ENCODE measurements at regions not wholly inside any gene's neighbourhood (a gene's known extent, or its start where the extent isn't known, plus 50 kb on each side); places are given as distances from the start of the nearest gene placed in this dataset.

DNA sequence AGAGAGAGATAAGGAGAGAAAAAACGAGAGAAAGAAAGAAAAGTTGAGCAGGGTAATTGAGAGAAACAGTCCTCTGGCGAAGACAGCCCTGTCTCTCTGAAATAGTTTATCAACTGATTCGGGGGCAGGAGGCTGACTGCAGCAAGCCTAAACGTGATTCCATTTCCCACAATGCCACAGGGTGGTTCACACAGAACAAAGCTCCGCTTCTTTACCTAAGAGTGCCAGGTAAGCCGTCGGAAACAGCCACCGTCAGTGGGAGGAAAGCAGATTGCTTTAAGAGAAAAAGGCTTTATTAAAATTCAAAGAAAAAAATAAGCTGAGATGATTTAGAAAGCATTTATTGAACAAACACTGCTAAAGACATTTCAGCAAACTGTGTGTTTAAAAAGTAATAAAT lies 271.4 kb upstream of the POU3F3 start:
- Histone ChIP-seq H3K36me3 (ENCODE audit: insufficient read depth, low read length) (no peaks in the 10 kb centered on the region), H3K4me3 (no peak overlapping the region), H3K9ac (ENCODE audit: insufficient read length) (no peak overlapping the region), H3K9me3 (ENCODE audit: low read depth, low read length) (no peaks in the 10 kb centered on the region), H3K27ac (no peak overlapping the region)
- no peak for TF ChIP-seq EZH2 (IDR thresholded peaks at IDR 0.05)
- no peak for TF ChIP-seq POLR2AphosphoS5 (IDR thresholded peaks at IDR 0.05; ENCODE audit: borderline replicate concordance, low read depth, low read length)
- TF ChIP-seq FOXP2 (optimal IDR thresholded peaks at IDR 0.05; ENCODE audit: control extremely low read depth, extremely low read length, insufficient read depth): no peak
- no peak for DNase-seq (ENCODE audit: low read depth, low spot score)

DNA sequence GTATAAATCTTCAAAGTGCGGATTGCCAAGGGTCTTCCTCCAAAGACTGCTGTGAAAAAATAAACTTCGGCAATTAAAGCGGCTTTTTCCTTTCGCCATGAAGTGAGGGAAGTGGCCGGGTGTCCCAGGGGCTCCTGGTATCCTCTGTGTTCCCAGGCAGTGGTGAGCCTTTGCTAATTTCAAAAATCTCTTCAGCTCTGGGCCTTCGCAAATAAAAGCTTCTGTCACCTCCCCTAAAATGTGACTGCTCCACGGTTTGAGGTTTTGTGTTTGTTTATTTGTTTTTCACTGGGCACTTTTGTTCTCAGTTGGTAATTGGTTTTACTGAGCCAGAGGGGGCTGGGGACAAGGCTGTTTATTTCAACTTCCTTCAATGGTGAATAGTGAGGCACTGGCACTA lies 270.1 kb upstream of the POU3F3 start:
- Histone ChIP-seq H3K27ac (no peak overlapping the region), H3K4me3 (no peak overlapping the region), H3K9me3 (ENCODE audit: low read depth, low read length) (no peaks in the 10 kb centered on the region), H3K9ac (ENCODE audit: insufficient read length) (no peak overlapping the region), H3K36me3 (ENCODE audit: insufficient read depth, low read length) (no peaks in the 10 kb centered on the region)
- TF ChIP-seq FOXP2 (optimal IDR thresholded peaks at IDR 0.05; ENCODE audit: control extremely low read depth, extremely low read length, insufficient read depth) (no peak), POLR2AphosphoS5 (IDR thresholded peaks at IDR 0.05; ENCODE audit: borderline replicate concordance, low read depth, low read length) (no peak), EZH2 (IDR thresholded peaks at IDR 0.05) (no peak)
- no peak for DNase-seq (ENCODE audit: low read depth, low spot score)

DNA sequence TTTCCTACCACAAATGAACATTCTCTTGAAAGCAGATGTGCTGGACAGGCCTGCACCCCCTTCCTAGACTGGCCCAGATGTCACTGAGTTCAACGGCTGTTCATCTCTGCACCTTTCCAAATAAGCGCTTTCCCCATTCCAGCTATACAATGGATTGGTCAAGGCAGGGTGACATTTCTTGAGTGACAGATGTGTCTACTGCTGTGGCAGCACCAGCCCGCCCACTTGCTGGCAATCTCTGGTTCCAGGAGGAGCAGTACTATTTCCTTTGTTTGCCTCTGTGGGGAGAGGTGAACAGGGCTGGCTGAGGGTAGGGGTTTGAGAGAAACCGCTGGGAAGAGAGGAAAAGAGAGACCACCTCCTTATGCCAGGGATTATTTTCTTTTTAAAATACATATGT lies 269.5 kb upstream of the POU3F3 start:
- TF ChIP-seq FOXP2 (optimal IDR thresholded peaks at IDR 0.05; ENCODE audit: control extremely low read depth, extremely low read length, insufficient read depth) (no peak), POLR2AphosphoS5 (IDR thresholded peaks at IDR 0.05; ENCODE audit: borderline replicate concordance, low read depth, low read length) (no peak), EZH2 (IDR thresholded peaks at IDR 0.05) (no peak)
- no peak overlapping the region for H3K4me3 ChIP-seq
- no peaks in the 10 kb centered on the region for H3K9me3 ChIP-seq (ENCODE audit: low read depth, low read length)
- H3K9ac ChIP-seq (ENCODE audit: insufficient read length): no peak overlapping the region
- DNase-seq (ENCODE audit: low read depth, low spot score): no peak
- no peaks in the 10 kb centered on the region for H3K36me3 ChIP-seq (ENCODE audit: insufficient read depth, low read length)
- no peak overlapping the region for H3K27ac ChIP-seq

DNA sequence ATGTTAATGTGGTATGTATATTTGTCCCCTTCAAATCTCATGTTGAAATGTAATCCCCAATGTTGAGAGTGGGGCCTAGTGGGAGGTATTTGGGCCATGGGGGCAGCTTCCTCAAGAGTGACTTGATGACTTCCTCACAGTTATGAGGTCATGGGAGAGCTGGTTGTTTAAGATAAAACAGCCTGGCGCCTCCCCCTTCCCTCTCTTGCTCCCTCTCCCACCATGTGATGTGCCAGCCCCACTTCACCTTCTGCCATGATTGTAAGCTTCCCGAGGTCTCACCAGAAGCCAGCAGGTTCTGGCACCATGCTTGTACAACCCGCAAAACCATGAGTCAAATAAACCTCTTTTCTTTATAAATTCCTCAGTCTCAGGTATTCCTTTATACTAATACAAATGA lies 258.3 kb upstream of the POU3F3 start:
- Histone ChIP-seq H3K36me3 (ENCODE audit: insufficient read depth, low read length) (no peaks in the 10 kb centered on the region), H3K9ac (ENCODE audit: insufficient read length) (no peak overlapping the region), H3K9me3 (ENCODE audit: low read depth, low read length) (no peaks in the 10 kb centered on the region), H3K4me3 (no peak overlapping the region), H3K27ac (no peak overlapping the region)
- no peak for DNase-seq (ENCODE audit: low read depth, low spot score)
- TF ChIP-seq FOXP2 (optimal IDR thresholded peaks at IDR 0.05; ENCODE audit: control extremely low read depth, extremely low read length, insufficient read depth): no peak
- no peak for TF ChIP-seq POLR2AphosphoS5 (IDR thresholded peaks at IDR 0.05; ENCODE audit: borderline replicate concordance, low read depth, low read length)
- no peak for TF ChIP-seq EZH2 (IDR thresholded peaks at IDR 0.05)

DNA sequence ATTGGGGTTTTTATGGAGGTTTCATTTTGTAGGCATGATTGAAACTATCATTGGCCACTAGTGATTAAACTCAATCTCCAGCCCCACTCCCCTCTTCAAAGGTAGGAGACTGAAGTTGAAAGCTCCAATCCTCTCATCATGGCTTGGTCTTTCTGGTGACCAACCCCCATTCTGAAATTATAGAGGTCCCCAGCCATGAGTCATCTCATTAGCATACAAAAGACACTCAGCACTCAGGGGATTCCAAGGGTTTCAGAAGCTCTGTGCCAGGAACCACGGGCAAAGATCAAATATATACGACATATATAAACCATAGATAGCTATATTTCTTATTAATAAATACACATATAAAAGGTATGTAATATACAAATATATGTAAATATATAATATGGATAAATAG lies 256.0 kb upstream of the POU3F3 start:
- Histone ChIP-seq H3K4me3 (no peak overlapping the region), H3K9ac (ENCODE audit: insufficient read length) (no peak overlapping the region), H3K27ac (no peak overlapping the region), H3K9me3 (ENCODE audit: low read depth, low read length) (no peaks in the 10 kb centered on the region), H3K36me3 (ENCODE audit: insufficient read depth, low read length) (no peaks in the 10 kb centered on the region)
- DNase-seq (ENCODE audit: low read depth, low spot score): no peak
- TF ChIP-seq FOXP2 (optimal IDR thresholded peaks at IDR 0.05; ENCODE audit: control extremely low read depth, extremely low read length, insufficient read depth) (no peak), EZH2 (IDR thresholded peaks at IDR 0.05) (no peak), POLR2AphosphoS5 (IDR thresholded peaks at IDR 0.05; ENCODE audit: borderline replicate concordance, low read depth, low read length) (no peak)

DNA sequence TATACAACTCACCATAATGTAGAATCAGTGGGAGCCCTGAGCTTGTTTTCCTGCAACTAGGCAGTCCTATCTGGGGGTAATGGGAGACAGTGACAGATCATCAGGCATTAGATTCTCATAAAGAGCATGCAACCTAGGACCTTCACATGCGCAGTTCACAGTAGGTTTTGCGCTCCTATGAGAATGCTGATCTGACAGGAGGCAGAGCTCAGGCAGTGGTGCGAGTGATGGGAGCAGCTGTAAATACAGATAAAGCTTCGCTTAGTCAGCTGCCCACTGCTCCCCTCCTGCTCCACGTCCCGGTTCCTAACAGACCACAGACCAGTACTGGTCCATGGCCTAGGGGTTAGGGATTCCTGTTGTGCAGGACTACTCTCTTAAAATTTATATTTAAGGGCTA lies 255.3 kb upstream of the POU3F3 start:
- Histone ChIP-seq H3K4me3 (no peak overlapping the region), H3K9ac (ENCODE audit: insufficient read length) (no peak overlapping the region), H3K36me3 (ENCODE audit: insufficient read depth, low read length) (no peaks in the 10 kb centered on the region), H3K27ac (no peak overlapping the region), H3K9me3 (ENCODE audit: low read depth, low read length) (no peaks in the 10 kb centered on the region)
- no peak for DNase-seq (ENCODE audit: low read depth, low spot score)
- TF ChIP-seq POLR2AphosphoS5 (IDR thresholded peaks at IDR 0.05; ENCODE audit: borderline replicate concordance, low read depth, low read length) (no peak), FOXP2 (optimal IDR thresholded peaks at IDR 0.05; ENCODE audit: control extremely low read depth, extremely low read length, insufficient read depth) (no peak), EZH2 (IDR thresholded peaks at IDR 0.05) (no peak)

DNA sequence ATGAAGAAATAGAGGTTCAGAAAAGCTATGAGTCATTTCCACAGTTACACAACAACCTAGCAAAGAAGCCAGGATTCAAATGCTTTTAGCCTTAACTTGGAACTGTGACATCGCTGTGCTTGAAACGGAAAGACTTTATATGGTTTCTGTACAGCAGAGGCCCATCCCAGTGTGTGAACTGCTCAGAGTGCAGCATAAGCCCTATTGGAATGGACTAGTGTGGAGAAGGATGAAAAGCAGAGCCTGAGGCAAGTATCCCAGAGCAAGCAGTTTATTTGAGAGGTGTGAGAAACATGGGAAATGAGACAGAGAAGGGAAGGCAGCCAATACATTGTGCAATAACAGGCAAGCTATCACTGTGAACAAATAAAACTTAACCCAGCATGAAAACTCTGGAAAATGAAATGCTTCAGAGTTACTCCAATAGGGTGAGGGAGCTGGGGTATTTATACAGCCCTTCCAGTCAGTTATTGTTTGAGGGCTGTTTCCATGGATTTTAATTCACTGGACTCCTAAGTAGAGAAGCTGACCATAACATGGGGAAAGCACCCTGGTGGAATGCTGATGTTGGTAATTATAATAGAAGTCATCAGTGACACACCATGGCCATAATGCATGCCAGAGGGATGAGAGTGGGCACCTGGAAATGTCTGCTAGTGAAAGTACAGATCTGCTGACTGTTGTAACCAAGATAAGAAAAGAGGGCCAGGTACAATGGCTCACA lies 254.0 kb upstream of the POU3F3 start:
- TF ChIP-seq EZH2 (IDR thresholded peaks at IDR 0.05) (no peak), FOXP2 (optimal IDR thresholded peaks at IDR 0.05; ENCODE audit: control extremely low read depth, extremely low read length, insufficient read depth) (no peak), POLR2AphosphoS5 (IDR thresholded peaks at IDR 0.05; ENCODE audit: borderline replicate concordance, low read depth, low read length) (no peak)
- Histone ChIP-seq H3K36me3 (ENCODE audit: insufficient read depth, low read length) (no peaks in the 10 kb centered on the region), H3K9me3 (ENCODE audit: low read depth, low read length) (no peaks in the 10 kb centered on the region), H3K27ac (no peak overlapping the region), H3K9ac (ENCODE audit: insufficient read length) (no peak overlapping the region), H3K4me3 (no peak overlapping the region)
- no peak for DNase-seq (ENCODE audit: low read depth, low spot score)

DNA sequence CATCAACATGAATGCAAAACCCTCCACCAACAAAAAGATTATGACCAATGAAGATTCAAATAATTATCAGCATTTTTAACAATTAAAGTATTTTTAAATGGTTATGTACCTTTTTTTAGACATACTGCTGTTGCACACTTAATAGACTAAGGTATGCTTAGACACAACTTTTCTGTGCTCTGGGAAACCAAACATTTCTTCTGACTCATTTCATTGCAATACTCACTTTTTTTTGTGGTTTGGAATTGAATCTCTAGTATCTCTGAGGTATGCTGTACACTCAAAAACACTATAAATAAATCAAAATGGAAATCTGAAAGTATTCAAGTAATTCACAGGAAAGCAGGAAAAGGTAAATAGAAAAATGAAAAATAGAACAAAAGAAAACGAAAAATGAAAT lies 247.9 kb upstream of the POU3F3 start:
- no peak for TF ChIP-seq POLR2AphosphoS5 (IDR thresholded peaks at IDR 0.05; ENCODE audit: borderline replicate concordance, low read depth, low read length)
- no peak for TF ChIP-seq FOXP2 (optimal IDR thresholded peaks at IDR 0.05; ENCODE audit: control extremely low read depth, extremely low read length, insufficient read depth)
- TF ChIP-seq EZH2 (IDR thresholded peaks at IDR 0.05): no peak
- H3K9ac ChIP-seq (ENCODE audit: insufficient read length): no peak overlapping the region
- H3K27ac ChIP-seq: no peak overlapping the region
- no peak overlapping the region for H3K4me3 ChIP-seq
- no peaks in the 10 kb centered on the region for H3K36me3 ChIP-seq (ENCODE audit: insufficient read depth, low read length)
- no peak for DNase-seq (ENCODE audit: low read depth, low spot score)
- no peaks in the 10 kb centered on the region for H3K9me3 ChIP-seq (ENCODE audit: low read depth, low read length)

DNA sequence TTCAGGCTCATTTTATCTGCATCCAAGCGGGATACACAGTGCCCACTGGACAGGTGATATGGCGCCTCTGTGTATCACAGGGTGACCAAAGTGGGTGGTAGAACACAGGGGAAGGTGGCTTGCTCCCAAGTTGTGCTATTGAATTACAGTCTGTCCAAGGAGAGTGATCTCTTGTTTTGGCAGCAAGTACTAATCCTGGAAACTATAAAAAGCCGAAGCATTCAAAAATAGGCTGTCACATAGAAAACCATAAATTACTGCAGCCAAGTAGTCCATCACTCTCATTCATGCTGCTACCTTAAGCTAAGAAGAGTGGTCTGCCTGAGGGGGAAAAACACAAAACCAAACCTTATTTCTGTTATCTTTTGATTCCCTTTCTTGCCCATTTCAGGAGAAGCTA lies 237.1 kb upstream of the POU3F3 start:
- no peak overlapping the region for H3K27ac ChIP-seq
- DNase-seq (ENCODE audit: low read depth, low spot score): no peak
- H3K36me3 ChIP-seq (ENCODE audit: insufficient read depth, low read length): no peaks in the 10 kb centered on the region
- H3K9me3 ChIP-seq (ENCODE audit: low read depth, low read length): no peaks in the 10 kb centered on the region
- no peak overlapping the region for H3K9ac ChIP-seq (ENCODE audit: insufficient read length)
- H3K4me3 ChIP-seq: no peak overlapping the region
- TF ChIP-seq POLR2AphosphoS5 (IDR thresholded peaks at IDR 0.05; ENCODE audit: borderline replicate concordance, low read depth, low read length): no peak
- TF ChIP-seq EZH2 (IDR thresholded peaks at IDR 0.05): no peak

Measured in SK-N-MC (cell line).